NCI-H146 treated with DMSO at 0.1 percent for 48 hours (cell line): ENCODE measurements at regions not wholly inside any gene's neighbourhood (a gene's known extent, or its start where the extent isn't known, plus 50 kb on each side); places are given as distances from the start of the nearest gene placed in this dataset.
"Not testable (repeated sequence)": the region's sequence is repeated elsewhere in the genome, so short reads cannot be mapped to it uniquely, and the experiment has no call there.

Source experiments
- DNase-seq: peaks from one replicate; lab custom pipeline; 2025; ENCODE audit not compliant: unreplicated experiment; lab: John Stamatoyannopoulos, UW

GRCh38 chr11:71101606-71102005 is 150.8 kb downstream of the SHANK2 start:
- DNase-seq: no peak

- no peak for DNase-seq
These were observed 151.3 kb downstream of the SHANK2 start for GRCh38 chr11:71101046-71101445.

GRCh38 chr11:71098776-71099175 is 153.6 kb downstream of the SHANK2 start:
- no peak for DNase-seq

GRCh38 chr11:71097506-71098240 is 154.7 kb downstream of the SHANK2 start:
- no peak for DNase-seq

- DNase-seq: no peak
These were observed 155.5 kb downstream of the SHANK2 start for GRCh38 chr11:71096751-71097388.

GRCh38 chr11:71095294-71095850 is 157.0 kb downstream of the SHANK2 start:
- DNase-seq: no peak

- DNase-seq: no peak
These were observed 157.9 kb downstream of the SHANK2 start for GRCh38 chr11:71094296-71095077.

GRCh38 chr11:71093783-71094182 is 158.6 kb downstream of the SHANK2 start:
- no peak for DNase-seq

GRCh38 chr11:71091506-71092265 is 160.7 kb downstream of the SHANK2 start:
- no peak for DNase-seq

- no peak for DNase-seq
These were observed 162.8 kb downstream of the SHANK2 start for GRCh38 chr11:71089571-71089970.

- DNase-seq: not testable (repeated sequence)
These were observed 163.8 kb downstream of the SHANK2 start for GRCh38 chr11:71088314-71089215.

GRCh38 chr11:71086687-71087258 is 165.6 kb downstream of the SHANK2 start:
- peak; percentile 77 for DNase-seq

GRCh38 chr11:71084306-71085012 is 167.9 kb downstream of the SHANK2 start:
- no peak for DNase-seq

- DNase-seq: no peak
These were observed 169.3 kb downstream of the SHANK2 start for GRCh38 chr11:71083105-71083504.

GRCh38 chr11:71082454-71082853 is 169.9 kb downstream of the SHANK2 start:
- DNase-seq: no peak

GRCh38 chr11:71081704-71082230 is 170.6 kb downstream of the SHANK2 start:
- DNase-seq: no peak

GRCh38 chr11:71080239-71081097 is 171.9 kb downstream of the SHANK2 start:
- peak; percentile 89 for DNase-seq

- no peak for DNase-seq
These were observed 172.6 kb downstream of the SHANK2 start for GRCh38 chr11:71079795-71080194.
